B cell (primary cell): ENCODE measurements at regions not wholly inside any gene's neighbourhood (a gene's known extent, or its start where the extent isn't known, plus 50 kb on each side); places are given as distances from the start of the nearest gene placed in this dataset.

Experiments used
- ATAC-seq: fragments of 200-7000 bp; cut with Tn5 transposase; one replicate; pipeline ENCODE4 v1.10.0; 2021; ENCODE audit warnings: low read depth, mild to moderate bottlenecking, moderate number of reproducible peaks, moderate library complexity
- CTCF ChIA-PET: fragments of 350-600 bp; sonication (Branson Sonifier 250); formaldehyde crosslinking; loops from one replicate; lab custom pipeline; 2021; ENCODE audit warnings: antibody characterized with exemption, inconsistent platforms; lab: Charles Lee
- POLR2A ChIA-PET: fragments of 350-600 bp; sonication (Branson Sonifier 250); formaldehyde crosslinking; loops from one replicate; lab custom pipeline; 2021; ENCODE audit warnings: antibody characterized with exemption; lab: Charles Lee
- DNase-seq: peaks from one replicate; pipeline ENCODE4 v3.0.0; 2013
- H2AFZ ChIP-seq: 2 replicates; pipeline ENCODE4 v1.6.1; 2012; ENCODE audit warnings: mild to moderate bottlenecking, low read depth, low read length; ENCODE audit not compliant: insufficient read depth, poor library complexity, severe bottlenecking
- H3K27ac ChIP-seq, 2 donors: 1 replicate in 1 of 2; 2 replicates in 1 of 2; pipeline ENCODE4 v1.5.1; 2012 to 2013; ENCODE audit warnings: low read length in 2 of 2, mild to moderate bottlenecking in 2 of 2, moderate library complexity in 1 of 2
- H3K27me3 ChIP-seq, 4 experiments: fragments of 200-600 bp in 1 of 4; sonication (generic) in 1 of 4; replicated peaks in 1 of 4; 1 replicate in 2 of 4; 2 replicates in 2 of 4; pipeline versions ENCODE4 v1.6.1 to v1.7.0; 2013 to 2016; ENCODE audit warnings: low read length in 3 of 4, mild to moderate bottlenecking in 2 of 4, mixed read lengths in 1 of 4, moderate library complexity in 1 of 4; ENCODE audit not compliant: insufficient read depth in 4 of 4, control insufficient read depth in 3 of 4; ENCODE audit errors: control extremely low read depth in 1 of 4
- H3K36me3 ChIP-seq, 2 experiments: replicated peaks in 1 of 2; 1 replicate in 1 of 2; 2 replicates in 1 of 2; pipeline versions ENCODE4 v1.6.1 to v1.7.1; 2013; ENCODE audit warnings: low read length in 1 of 2; ENCODE audit not compliant: insufficient read depth in 2 of 2, control insufficient read depth in 1 of 2; ENCODE audit errors: control extremely low read depth in 1 of 2, extremely low read depth in 1 of 2
- H3K4me1 ChIP-seq, 2 donors: fragments of 200-600 bp in 1 of 2; sonication (generic) in 1 of 2; 1 replicate in 1 of 2; 2 replicates in 1 of 2; pipeline versions ENCODE4 v1.5.1 to v1.6.1; 2013 to 2017; ENCODE audit warnings: low read length in 2 of 2; ENCODE audit not compliant: control insufficient read depth in 2 of 2, insufficient read depth in 2 of 2
- H3K4me2 ChIP-seq: replicated peaks from 2 replicates; pipeline ENCODE3; 2012; ENCODE audit warnings: mild to moderate bottlenecking, low read depth, low read length; ENCODE audit not compliant: poor library complexity, severe bottlenecking
- H3K4me3 ChIP-seq, 5 experiments: fragments of 200-600 bp in 1 of 5; sonication (generic) in 1 of 5; 1 replicate in 3 of 5; 2 replicates in 2 of 5; pipeline versions ENCODE4 v1.5.1 to v1.7.0; 2011 to 2016; ENCODE audit warnings: low read length in 4 of 5, mild to moderate bottlenecking in 4 of 5, low read depth in 2 of 5, control low read depth in 1 of 5, moderate library complexity in 1 of 5; ENCODE audit not compliant: insufficient read depth in 1 of 5; ENCODE audit errors: control extremely low read depth in 1 of 5, extremely low read depth in 1 of 5
- H3K79me2 ChIP-seq: fragments of 200-600 bp; sonication (generic); one replicate; pipeline ENCODE4 v1.6.0; 2016; ENCODE audit warnings: low read length; ENCODE audit not compliant: control insufficient read depth, insufficient read depth
- H3K9ac ChIP-seq: fragments of 200-600 bp; sonication (generic); 2 replicates; pipeline ENCODE4 v1.6.1; 2017; ENCODE audit warnings: mild to moderate bottlenecking, low read length, moderate library complexity
- H3K9me3 ChIP-seq, 3 donors: one replicate each; pipeline versions ENCODE4 v1.6.1 to v1.7.1; 2013; ENCODE audit warnings: low read length in 2 of 3; ENCODE audit not compliant: control insufficient read depth in 2 of 3, insufficient read depth in 1 of 3; ENCODE audit errors: control extremely low read depth in 1 of 3
- H4K20me1 ChIP-seq: 2 replicates; pipeline ENCODE4 v1.6.0; 2012; ENCODE audit warnings: mild to moderate bottlenecking, low read length; ENCODE audit not compliant: insufficient read depth, control insufficient read depth, poor library complexity, severe bottlenecking
- H3K27ac Mint-ChIP-seq: one replicate; pipeline ENCODE4 v1.8.0; 2021; ENCODE audit warnings: mixed read lengths
- H3K27me3 Mint-ChIP-seq: one replicate; pipeline ENCODE4 v1.8.0; 2021; ENCODE audit warnings: mixed read lengths
- H3K4me1 Mint-ChIP-seq: one replicate; pipeline ENCODE4 v1.8.0; 2021; ENCODE audit warnings: mixed read lengths
- H3K4me3 Mint-ChIP-seq: one replicate; pipeline ENCODE4 v1.8.0; 2021; ENCODE audit warnings: mixed read lengths
- H3K9me3 Mint-ChIP-seq: one replicate; pipeline ENCODE4 v1.8.0; 2022; ENCODE audit warnings: mixed read lengths; ENCODE audit not compliant: insufficient read depth
- EZH2 ChIP-seq: IDR thresholded peaks from 2 replicates; pipeline ENCODE4 v1.6.1; 2012; ENCODE audit warnings: borderline replicate concordance, low read depth, mild to moderate bottlenecking, moderate library complexity, low read length; ENCODE audit not compliant: insufficient read depth, poor library complexity, severe bottlenecking
- WGBS: methylation state at CpG from one replicate; pipeline ENCODE4 v1.1.5; 2013; ENCODE audit warnings: missing lambda C conversion rate; ENCODE audit not compliant: insufficient coverage; 5-methylcytosine and 5-hydroxymethylcytosine counted together
- intact Hi-C: fragments of 100-400 bp; cut with micrococcal nuclease; formaldehyde crosslinking; loops from one replicate; pipeline ENCODE4 v1.10.0; 2022
- TF ChIP-seq, protein P1 (sequence below): fragments of 200-600 bp; IDR thresholded peaks from one replicate; pipeline ENCODE4 v1.8.0; 2022; ENCODE audit warnings: antibody characterized with exemption, mild to moderate bottlenecking

DNA sequence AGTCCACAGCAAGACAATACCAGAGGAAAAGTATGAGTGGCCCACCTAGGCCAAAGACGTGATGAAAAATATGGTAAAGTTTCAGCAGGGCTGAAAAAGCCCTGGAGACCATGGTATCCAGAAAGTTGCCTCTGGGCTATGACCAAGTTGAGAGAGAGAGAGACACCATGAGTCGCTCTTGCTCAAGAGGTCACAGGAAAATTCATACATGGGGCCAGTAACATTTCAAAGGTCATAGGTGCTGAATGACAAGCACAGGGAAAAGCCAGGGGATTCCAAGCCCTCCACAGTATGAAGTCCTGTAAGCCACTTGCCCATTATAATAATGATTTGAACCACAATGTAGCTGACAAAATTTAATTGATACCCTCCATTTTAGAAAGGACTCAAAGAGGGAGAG is 657.7 kb upstream of the CITED2 start:
- Histone ChIP-seq H3K9ac (no peak overlapping the region), H2AFZ (no peak overlapping the region), H3K79me2 (no peaks in the 10 kb centered on the region), H3K27me3 (no peaks in the 10 kb centered on the region), H4K20me1 (no peaks in the 10 kb centered on the region), H3K4me2 (no peak overlapping the region), H3K27ac (no peak overlapping the region), H3K4me1 (no peaks in the 10 kb centered on the region), H3K9me3 (peaks cover 0 to 4% (median 3%) of the 10 kb centered on the region in 3 donors), H3K4me3 (no peak overlapping the region), H3K36me3 (no peaks in the 10 kb centered on the region)
- Mint-ChIP-seq H3K9me3 (peaks cover 5% of the 10 kb centered on the region), H3K27me3 (peaks cover 12% of the 10 kb centered on the region), H3K4me3 (no peak overlapping the region), H3K4me1 (no peaks in the 10 kb centered on the region), H3K27ac (no peak overlapping the region)
- intact Hi-C loops = no loop called here
- POLR2A ChIA-PET = no interaction called here
- WGBS = 92% methylated on average over 2 of the region's 2 CpGs
- DNase-seq (no peak), ATAC-seq (no peak)
- CTCF ChIA-PET = no interaction called here
- TF ChIP-seq, protein P1, sequence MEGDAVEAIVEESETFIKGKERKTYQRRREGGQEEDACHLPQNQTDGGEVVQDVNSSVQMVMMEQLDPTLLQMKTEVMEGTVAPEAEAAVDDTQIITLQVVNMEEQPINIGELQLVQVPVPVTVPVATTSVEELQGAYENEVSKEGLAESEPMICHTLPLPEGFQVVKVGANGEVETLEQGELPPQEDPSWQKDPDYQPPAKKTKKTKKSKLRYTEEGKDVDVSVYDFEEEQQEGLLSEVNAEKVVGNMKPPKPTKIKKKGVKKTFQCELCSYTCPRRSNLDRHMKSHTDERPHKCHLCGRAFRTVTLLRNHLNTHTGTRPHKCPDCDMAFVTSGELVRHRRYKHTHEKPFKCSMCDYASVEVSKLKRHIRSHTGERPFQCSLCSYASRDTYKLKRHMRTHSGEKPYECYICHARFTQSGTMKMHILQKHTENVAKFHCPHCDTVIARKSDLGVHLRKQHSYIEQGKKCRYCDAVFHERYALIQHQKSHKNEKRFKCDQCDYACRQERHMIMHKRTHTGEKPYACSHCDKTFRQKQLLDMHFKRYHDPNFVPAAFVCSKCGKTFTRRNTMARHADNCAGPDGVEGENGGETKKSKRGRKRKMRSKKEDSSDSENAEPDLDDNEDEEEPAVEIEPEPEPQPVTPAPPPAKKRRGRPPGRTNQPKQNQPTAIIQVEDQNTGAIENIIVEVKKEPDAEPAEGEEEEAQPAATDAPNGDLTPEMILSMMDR = no peak
- TF ChIP-seq EZH2 = no peak

GRCh38 chr6:140029551-140029950 is 655.1 kb upstream of the CITED2 start:
- H3K27me3 ChIP-seq = no peaks in the 10 kb centered on the region
- H3K9ac ChIP-seq = no peak overlapping the region
- no peak overlapping the region for H3K4me3 ChIP-seq
- Mint-ChIP-seq H3K4me3 (no peak overlapping the region), H3K4me1 (no peaks in the 10 kb centered on the region), H3K9me3 (peaks cover 5% of the 10 kb centered on the region), H3K27ac (no peak overlapping the region), H3K27me3 (peaks cover 13% of the 10 kb centered on the region)
- WGBS = no CpG with 5 or more reads among the region's 3 CpGs
- DNase-seq (no peak), ATAC-seq (no peak)
- no peaks in the 10 kb centered on the region for H3K36me3 ChIP-seq
- TF ChIP-seq, protein P1 = no peak
- no peak for TF ChIP-seq EZH2
- no peak overlapping the region for H3K27ac ChIP-seq
- POLR2A ChIA-PET = no interaction called here
- no peak overlapping the region for H3K4me2 ChIP-seq
- CTCF ChIA-PET = no interaction called here
- intact Hi-C loops = no loop called here
- H3K9me3 ChIP-seq = peaks cover 0 to 4% (median 0%) of the 10 kb centered on the region in 3 donors
- H3K4me1 ChIP-seq = no peaks in the 10 kb centered on the region
- no peaks in the 10 kb centered on the region for H3K79me2 ChIP-seq
- H2AFZ ChIP-seq = no peak overlapping the region
- H4K20me1 ChIP-seq = no peaks in the 10 kb centered on the region
